ENCODE measurements at regions not wholly inside any gene's neighbourhood (a gene's known extent, or its start where the extent isn't known, plus 50 kb on each side); places are given as distances from the start of the nearest gene placed in this dataset.

GRCh38 chr4:71163317-71163716 is 169.9 kb downstream of the DCK start:
- no peak for DNase-seq

- no peak for DNase-seq
Observed at GRCh38 chr4:71167083-71167482, 171.7 kb upstream of the SLC4A4 start.

DNA sequence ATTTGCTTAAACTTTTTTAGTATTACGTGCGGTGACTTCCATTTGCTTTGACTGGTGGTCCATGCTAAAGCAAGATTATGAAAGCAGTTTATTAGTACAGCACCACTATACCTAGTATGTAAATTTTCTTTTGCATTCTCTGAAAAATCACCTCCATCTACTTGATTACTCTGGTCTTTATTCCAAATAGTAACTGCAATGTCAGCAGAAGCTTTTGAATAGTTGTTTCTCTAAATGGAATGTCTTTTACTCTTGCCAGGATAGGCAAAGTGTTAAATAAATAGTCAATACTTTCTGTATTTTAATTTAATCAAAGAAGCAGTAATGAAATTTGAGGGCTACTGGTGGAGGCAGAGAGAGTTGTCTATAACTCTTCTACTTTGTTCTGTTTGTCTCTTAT is 167.2 kb upstream of the SLC4A4 start:
- DNase-seq: no peak

DNA sequence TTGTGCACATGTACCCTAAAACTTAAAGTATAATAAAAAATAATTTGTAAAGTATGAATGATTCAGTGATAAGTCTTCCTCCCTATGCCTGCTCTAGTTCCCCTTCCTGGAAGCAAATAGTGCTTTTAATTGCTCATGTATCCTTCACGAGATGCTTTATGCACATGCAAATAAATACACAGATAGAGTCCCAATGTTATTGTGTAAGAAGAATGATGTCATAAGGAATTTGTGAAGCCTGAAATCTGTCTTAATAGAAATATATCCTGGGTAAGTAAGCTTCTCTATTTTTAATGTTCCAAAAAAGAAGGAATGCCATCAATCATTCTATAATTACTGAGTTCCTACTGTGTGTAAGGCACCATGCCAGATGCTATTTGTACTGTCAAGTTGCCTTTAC is 157.5 kb upstream of the SLC4A4 start:
- no peak for DNase-seq

DNA sequence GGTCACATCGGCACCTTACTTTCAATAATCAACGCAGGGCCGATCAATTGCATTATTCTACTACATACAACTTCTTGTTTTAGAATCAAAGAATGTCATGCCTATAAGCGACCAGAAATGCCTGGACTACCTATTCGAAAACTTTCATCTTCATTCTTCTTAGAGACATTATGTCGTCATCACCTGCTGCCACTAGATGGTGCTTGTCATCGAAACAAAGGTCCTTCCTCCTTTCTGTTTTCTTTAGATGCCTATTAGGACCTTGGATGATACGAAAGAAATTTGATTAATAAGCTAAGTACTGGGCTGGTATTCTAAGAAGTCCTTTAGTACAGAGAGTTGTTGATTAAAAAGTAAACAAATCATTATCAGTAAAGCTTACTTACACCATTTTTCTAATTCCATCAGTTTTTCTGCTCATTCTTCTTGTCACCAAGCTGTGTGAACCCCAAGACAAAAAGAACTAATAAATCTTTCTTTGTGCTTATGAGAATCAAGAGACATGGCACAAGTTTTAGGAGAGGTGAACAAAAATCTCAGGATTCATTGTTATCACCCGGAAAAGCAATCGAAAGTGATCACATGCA is 154.5 kb upstream of the SLC4A4 start:
- peak; percentile 53 to 71 for DNase-seq

- DNase-seq: no peak
Observed at GRCh38 chr4:71185037-71185436, 153.8 kb upstream of the SLC4A4 start.

DNA sequence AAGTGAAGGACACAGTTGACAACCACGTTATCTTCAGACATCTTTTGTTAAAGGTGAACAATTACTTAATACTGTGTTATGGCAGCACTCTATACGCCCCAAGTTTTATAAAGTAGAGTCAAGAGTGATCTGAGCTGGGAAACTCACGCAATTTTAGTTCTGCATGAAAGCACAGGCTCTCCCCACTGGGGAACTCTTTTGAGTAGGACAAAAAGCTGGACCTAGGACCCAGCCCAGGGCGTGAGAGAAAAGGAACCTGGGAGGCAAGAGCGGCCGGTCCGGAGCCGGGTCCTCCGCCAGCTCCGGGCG is 152.6 kb upstream of the SLC4A4 start:
- no peak for DNase-seq

DNA sequence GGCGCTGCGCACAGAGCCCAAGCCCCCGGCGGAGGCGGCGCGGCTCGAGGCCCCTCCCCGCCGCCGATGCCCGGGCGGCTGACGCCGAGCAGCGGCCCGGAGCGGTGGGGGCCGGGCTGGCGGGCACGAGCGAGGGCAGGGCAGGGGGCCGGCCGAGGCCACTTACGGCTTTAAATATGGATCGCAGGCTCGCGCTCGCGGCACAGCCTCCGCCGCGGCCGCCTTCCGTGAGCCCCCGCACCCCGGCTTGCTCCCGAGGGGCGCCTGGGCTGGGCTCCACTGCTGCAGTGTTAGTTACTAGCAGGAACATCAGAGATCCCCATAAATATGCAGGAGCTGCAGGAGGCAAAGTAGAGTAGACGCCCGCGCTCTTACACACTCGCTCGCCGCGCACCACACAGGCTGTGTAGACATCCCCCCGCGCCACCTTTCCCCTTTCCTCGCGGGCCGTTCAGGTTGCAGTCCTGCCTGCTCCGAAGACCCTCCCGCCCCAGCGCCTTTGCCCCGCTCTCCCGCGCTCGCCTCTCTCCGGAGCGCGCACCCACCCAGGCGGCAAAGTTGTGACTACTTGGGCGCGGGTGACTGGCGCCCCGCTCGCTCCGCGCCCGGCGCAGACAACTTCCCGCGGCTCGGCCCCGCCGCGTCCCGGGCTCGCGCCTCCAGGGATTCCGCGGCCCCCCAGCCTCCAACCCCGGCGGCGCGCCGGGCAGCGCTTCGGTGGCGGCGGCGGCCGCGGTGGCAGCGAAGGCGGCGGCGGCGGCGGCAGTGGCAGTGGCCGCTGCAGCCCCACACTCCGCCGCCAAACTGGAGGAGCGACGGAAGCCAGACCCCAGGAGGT is 152.0 kb upstream of the SLC4A4 start:
- DNase-seq: peak; percentile 41 to 49

DNA sequence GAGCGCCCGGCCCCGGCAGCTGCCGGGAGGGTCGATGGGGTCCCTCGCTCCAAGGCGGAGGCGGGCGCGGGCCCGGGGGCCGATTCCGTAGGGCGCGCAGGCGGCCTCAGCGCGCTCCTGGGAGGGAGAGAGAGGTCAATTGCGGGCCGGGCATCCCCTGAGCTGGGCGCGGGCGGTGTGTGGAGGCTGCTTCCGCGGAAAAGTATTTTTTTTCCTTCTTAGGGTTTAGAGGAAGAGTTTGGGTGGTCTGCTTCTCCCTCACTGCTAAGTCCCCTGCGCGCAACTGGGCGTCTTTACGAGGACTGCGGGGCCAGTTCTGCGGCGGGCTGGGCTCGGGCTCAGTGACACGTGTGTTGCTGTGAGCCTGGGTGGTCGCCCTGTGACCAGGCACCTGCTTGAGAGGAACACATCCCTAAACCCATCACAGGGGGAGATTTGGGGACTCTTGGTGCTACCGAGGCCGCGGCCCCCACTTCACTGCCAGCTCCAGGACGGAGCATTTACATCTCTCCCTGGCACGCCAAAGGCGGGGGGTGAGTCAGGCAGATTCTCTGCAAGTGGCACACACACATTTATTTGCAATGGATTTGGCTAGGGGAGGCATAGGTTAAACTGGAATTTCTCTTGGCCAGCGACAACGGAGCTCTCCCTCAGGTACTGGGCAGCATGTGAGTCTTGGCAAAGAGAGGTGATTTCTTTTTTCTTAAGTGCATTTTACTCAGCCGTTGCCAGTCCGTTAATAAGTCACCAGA is 151.2 kb upstream of the SLC4A4 start:
- DNase-seq: peak in 1 of 2 donors; percentile 10

GRCh38 chr4:71188156-71188640 is 150.6 kb upstream of the SLC4A4 start:
- no peak for DNase-seq

GRCh38 chr4:71188951-71189350 is 149.9 kb upstream of the SLC4A4 start:
- DNase-seq: no peak

- no peak for DNase-seq
Observed at GRCh38 chr4:71189471-71189870, 149.3 kb upstream of the SLC4A4 start.

- no peak for DNase-seq
Observed at GRCh38 chr4:71194454-71194853, 144.4 kb upstream of the SLC4A4 start.

DNA sequence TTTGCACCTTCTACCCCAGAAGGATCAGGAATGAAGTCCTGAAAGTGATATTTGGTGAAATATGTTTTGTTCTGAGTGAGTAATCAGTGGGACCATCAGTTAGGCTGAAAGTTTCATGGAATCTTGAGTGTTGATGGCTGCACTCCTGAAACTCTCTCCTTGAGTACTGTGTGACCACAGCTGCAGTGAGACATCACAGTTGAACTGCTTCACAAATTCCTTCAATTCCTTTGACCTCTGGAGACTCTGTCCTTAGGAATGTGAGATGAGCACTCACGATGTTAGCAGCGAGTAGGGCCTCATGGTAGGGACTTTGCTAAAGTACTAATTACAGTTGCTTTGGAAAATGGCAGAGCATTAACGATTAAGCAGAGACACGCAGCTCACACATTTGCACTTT is 142.9 kb upstream of the SLC4A4 start:
- DNase-seq: no peak

- DNase-seq: peak in 1 of 2 donors; percentile 45
Observed at GRCh38 chr4:71198958-71199357, 139.9 kb upstream of the SLC4A4 start.

- no peak for DNase-seq
Observed at GRCh38 chr4:71201057-71201456, 137.8 kb upstream of the SLC4A4 start.

DNA sequence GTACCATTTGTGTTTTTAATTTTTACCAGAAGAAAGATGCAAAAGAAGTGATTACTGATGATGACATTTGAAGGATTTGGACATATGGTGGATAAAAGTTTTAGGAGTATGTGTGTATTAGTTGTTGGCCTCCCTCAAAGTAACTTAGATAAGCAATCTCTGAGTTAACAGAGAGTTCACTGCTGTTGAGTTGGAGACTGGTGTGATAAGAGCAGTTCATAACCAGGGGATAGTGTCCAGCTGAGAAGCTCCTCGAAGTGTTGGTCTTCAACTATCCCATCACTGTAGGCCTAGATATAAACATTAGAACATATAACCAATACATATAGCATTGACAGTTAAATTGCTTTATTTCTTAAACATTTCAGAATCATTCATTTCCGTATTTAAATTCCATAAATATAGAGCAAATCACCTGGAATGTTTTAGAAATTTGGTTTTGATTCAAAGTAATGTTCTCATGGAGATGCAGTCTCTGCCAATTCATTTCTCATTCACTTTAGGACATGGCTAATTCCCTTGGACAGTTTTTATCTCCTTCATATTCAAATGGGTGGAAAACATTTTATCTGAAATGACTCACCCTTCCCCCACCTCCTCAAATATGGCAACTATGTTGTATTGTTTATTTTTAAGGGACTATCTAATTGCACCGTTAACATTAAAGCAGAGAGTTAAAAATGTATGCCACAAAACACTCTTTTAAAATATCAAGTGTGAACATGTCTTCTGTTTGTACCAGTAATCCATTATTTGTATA is 136.8 kb upstream of the SLC4A4 start:
- DNase-seq: no peak

DNA sequence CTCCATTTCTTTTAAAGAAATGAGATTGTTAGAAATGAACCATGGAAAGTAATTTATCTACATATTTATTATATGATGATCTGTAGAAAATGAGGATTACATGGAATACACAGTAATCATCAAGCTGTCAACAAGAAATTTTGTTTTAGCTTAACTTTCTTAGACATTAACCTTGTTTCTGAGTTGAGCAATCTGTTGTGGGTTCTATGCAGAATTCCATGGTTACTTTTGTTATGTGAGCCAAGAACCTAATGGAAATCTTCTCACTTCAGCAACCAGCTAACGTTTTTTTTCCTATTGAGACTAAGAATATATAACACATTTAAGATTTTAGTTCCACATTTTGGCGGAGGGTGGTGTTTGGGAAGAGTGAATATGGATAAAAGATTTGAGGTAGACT is 136.1 kb upstream of the SLC4A4 start:
- DNase-seq: no peak

DNA sequence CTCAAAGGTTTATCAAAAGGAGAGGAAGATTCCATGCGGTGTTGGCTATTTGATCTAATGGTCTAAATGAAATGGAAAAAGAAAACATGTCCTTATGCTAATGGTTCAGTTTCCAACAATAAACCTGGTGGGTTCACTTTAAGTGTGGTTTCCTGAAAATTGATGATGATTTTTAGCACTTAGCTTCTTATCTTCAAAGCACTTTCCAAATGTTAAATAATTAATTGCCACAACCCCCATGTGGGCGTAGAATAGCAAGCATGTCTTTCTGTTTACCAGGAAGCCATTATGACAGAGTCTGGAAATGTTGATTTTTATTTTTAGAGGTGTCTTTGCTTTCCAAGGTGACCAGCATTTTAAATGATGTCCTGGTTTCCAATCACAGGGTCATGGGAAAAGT is 134.8 kb upstream of the SLC4A4 start:
- DNase-seq: no peak

DNA sequence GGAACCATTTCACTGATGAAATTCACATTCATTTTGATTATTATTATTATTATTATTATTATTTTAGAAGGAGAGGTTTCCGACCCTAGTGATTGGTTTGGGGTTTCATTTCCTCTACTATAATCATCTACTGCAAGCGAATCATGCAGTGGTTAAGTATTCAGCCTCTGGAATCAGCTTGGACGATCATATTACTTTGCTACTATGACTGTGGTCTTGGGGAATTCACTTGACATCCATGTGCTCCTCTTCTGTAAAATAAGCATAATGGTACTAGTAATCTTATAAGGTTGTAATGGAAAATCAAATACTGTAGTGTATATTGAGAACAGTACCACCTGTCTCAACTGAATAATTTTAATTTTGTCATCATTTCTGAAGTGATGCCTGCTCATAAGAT is 132.1 kb upstream of the SLC4A4 start:
- no peak for DNase-seq

DNA sequence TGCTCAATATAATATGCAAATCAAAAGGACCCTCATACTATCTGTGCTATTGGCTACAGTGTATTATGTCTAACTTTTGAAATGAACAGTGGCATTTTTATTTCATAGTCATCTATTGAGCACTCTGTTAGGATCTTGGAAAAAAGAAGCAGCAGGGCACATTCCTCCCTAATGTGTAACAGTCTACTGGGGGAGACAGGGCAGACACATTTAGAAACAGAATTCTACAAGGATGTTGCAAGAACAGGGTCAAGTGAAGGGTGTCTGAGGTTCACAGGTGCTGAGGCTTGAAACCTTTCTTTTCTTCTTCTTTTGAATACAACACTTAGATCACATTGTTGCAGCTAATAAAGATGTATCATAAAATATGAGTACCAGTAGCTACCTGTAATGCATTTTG is 129.7 kb upstream of the SLC4A4 start:
- no peak for DNase-seq

DNA sequence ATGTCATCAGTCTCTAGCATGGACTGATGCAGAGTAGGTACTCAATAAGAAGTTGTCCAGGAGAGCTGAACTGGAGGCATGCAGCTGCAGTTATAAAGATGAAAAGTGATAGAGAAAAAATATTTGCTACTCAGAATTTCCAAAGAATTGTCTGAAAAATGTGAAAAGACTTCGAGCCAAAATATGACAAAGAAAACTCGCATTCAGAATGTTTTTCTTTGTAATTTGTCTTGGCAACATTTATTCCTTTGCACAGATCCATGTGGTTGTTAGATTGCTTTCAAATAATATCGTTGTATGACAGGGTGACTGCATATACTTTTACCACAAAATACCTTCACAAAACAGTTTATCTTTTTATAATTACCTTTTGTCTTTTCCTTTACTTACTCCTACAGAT is 128.0 kb upstream of the SLC4A4 start:
- no peak for DNase-seq

DNA sequence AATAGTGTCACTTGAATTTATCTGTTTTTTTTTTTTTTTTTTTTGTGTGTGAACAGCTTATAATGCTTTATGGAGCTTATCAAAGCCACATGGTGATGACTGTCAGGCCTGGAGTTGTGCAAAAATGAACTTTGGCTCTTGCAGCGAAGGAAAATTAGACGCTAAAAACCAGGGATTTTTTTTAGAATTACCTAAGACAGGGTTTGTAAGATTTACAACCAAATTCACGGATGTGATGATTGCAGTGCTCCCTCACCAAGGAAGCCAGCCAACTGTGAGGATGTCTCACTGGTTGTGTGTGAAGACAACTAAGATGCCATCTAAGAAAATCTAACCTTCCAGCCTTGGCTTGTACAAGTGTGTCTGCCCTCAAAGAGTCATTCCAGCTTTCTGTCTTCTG is 127.1 kb upstream of the SLC4A4 start:
- DNase-seq: no peak

All from CD4-positive, alpha-beta T cell treated with Interleukin-4 for 1 hour (primary cell).